AG09319 (cell line): ENCODE measurements at regions not wholly inside any gene's neighbourhood (a gene's known extent, or its start where the extent isn't known, plus 50 kb on each side); places are given as distances from the start of the nearest gene placed in this dataset.
A peak's percentile ranks its signal among the peaks of the same experiment; 100 is the strongest.
"Not testable (repeated sequence)": the region's sequence is repeated elsewhere in the genome, so short reads cannot be mapped to it uniquely, and the experiment has no call there.

Source experiments
- DNase-seq: peaks from one replicate; pipeline ENCODE4 v3.0.0-alpha.2; 2010; ENCODE audit warnings: low read depth; ENCODE audit errors: extremely low read depth
- TF ChIP-seq, protein P1 (sequence below): IDR thresholded peaks from 2 replicates; pipeline ENCODE4 v1.5.1; 2011; ENCODE audit warnings: low read depth, mild to moderate bottlenecking, inconsistent platforms, low read length, moderate library complexity

GRCh38 chr9:111099199-111100008 is 61.1 kb upstream of the LPAR1 start:
- TF ChIP-seq, protein P1, sequence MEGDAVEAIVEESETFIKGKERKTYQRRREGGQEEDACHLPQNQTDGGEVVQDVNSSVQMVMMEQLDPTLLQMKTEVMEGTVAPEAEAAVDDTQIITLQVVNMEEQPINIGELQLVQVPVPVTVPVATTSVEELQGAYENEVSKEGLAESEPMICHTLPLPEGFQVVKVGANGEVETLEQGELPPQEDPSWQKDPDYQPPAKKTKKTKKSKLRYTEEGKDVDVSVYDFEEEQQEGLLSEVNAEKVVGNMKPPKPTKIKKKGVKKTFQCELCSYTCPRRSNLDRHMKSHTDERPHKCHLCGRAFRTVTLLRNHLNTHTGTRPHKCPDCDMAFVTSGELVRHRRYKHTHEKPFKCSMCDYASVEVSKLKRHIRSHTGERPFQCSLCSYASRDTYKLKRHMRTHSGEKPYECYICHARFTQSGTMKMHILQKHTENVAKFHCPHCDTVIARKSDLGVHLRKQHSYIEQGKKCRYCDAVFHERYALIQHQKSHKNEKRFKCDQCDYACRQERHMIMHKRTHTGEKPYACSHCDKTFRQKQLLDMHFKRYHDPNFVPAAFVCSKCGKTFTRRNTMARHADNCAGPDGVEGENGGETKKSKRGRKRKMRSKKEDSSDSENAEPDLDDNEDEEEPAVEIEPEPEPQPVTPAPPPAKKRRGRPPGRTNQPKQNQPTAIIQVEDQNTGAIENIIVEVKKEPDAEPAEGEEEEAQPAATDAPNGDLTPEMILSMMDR, result no peak
- no peak for DNase-seq

- TF ChIP-seq, protein P1, result no peak
- no peak for DNase-seq
These were observed 59.8 kb upstream of the LPAR1 start for GRCh38 chr9:111098093-111098492.

DNA sequence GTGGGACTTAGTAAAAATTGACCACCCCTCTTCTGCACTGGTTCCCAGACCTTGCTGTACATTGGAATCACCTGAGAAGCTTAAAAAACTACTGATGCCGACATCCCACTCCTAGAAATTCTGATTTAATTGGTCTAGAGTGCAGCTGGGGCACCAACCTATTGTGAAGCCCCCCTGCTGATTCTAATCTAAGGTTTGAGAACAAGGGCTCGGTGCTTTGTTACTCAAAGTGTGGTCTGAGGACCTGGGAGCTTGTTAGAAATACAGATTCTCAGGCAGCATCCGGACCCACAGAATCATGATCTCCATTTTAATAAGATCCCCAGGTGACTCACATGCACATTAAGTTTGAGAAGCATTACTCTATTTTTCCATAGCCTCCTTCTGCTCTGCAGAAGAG is 57.8 kb upstream of the LPAR1 start:
- no peak for DNase-seq
- TF ChIP-seq, protein P1, result no peak

DNA sequence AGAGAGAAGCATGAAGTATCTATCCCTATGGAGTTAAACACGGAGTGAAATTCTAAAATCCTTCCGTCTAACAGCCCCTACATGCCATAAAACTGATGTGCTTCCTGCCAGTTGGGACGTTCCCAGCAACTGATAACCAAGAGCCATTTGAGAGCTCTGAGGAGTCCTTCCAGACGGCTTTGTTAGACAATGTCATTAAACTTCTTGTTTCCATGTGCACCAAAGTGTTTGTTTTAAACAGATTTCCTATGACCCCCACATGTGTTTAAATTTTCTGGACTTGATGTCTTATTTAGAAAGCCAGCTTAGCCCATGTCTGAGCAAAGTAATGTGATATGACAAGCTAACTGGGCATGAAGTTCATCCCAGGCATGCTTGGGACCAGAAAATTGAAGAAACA is 57.2 kb upstream of the LPAR1 start:
- TF ChIP-seq, protein P1, result no peak

DNA sequence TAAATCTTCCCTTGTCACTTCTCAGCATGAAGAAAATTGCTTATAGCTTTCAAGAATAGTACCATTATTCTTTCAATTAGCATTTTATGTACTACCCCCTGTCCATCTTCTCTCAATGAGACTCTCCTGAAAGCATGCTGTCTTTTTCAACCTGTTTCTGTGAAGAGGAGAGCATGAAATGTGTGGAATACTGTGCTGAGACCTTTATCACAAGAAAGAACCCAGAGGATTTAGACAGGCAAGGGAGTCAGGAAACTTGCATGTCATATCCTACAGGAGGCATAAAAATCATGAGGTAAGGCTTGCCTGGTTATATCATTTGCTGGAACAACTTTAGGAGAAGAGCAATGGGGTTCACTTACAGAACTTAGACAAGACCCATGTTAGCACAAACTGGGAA is 56.7 kb upstream of the LPAR1 start:
- DNase-seq, result no peak
- TF ChIP-seq, protein P1, result no peak

More for the DNA sequence above, 57.2 kb upstream of the LPAR1 start:
- DNase-seq, result peak; percentile 10

GRCh38 chr9:111094433-111094924 is 56.2 kb upstream of the LPAR1 start:
- TF ChIP-seq, protein P1, result no peak
- DNase-seq, result peak; percentile 45

GRCh38 chr9:111092167-111092566 is 53.9 kb upstream of the LPAR1 start:
- not testable (repeated sequence) for DNase-seq
